HG02973 (cell line): ENCODE measurements at regions not wholly inside any gene's neighbourhood (a gene's known extent, or its start where the extent isn't known, plus 50 kb on each side); places are given as distances from the start of the nearest gene placed in this dataset.
A peak's percentile ranks its signal among the peaks of the same experiment; 100 is the strongest.

Source experiments
- ATAC-seq: cut with Tn5 transposase; IDR thresholded peaks from one replicate; pipeline ENCODE4 v1.9.1; 2021; ENCODE audit warnings: moderate library complexity; ENCODE audit not compliant: unreplicated experiment

DNA sequence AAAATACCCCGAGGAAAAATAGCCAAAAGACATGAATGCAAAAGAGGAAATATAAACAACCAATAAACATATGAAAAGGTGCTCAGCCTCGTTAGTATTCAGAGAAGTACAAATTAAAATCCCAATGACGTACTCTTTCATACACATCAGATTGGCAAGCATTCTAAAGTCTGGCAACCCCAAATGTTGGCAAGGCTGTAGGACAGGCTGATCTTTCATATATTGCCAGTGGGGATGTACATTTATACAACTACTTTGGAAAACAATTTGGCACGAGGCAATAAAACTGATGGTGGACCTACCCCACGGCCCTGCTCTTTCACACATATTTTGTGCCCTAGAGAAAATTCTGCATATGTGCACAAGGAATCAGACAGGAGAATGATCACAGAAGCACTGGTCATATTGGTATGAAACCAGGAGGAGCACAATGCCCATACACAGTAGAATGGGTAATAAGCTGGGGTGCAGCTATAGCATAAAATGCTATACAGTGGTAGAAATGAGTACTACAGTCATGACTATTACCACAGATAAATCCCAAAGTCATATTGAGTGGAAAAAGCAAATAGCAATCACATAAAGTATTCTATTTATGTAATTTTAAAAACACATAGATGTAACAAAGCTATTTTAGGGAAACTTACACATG, 176.0 kb upstream of the SLC24A5 start:
- no peak for ATAC-seq

DNA sequence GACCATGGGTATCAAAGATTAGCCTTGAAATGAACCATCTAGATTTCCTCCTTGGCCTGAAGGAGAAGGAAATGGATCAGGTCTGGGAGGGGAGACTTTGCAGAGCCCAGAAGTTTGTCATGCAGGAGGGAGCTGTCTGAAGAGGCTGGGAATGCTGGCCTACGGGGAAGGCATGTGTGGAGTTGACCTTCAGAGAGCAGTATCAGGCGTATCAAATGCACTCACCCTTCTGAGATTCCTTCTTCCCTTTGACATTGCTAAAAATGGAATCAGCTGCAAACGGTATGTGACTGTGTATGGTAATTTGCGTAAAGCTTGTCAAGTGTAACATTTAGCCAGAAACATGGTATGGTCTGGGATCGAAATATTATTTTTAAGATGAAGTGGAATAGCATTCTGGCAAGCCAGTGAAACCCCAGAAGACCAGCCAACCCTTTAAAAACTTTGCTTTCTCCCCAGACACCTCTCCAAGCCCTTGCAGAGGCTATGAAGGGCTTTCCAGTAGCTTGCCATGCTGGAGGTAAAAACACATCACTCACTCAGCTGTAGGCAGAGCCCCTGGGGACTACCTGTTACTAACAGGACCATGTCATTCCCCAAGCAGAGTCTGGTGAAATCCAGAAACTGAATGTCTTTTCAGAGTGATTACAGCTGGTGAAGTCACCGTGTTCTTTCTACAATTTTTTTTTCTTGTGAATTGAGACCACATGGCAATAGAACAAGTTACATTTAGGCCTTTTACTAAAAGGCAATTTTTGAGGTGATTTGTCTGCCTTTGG, 174.7 kb upstream of the SLC24A5 start:
- no peak for ATAC-seq

DNA sequence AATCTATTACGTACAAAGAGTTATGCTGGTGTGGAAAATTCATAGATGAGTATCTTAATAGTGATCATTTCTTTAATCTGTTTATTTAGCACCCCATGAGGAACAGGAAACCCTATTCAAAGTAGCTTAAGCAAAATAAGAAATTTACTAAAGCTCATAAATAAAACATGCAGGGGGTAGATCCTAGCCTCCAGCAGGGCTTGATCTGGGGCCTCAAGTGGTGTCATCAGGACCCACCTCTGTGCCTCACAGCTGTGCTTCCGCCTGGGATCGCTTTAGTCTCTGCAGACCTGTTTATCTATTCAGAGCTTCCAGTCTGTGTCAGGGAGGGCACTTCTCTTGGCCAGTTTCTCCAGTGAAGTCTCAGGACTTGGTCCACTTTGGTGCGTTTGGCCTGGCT, 171.0 kb upstream of the SLC24A5 start:
- no peak for ATAC-seq

DNA sequence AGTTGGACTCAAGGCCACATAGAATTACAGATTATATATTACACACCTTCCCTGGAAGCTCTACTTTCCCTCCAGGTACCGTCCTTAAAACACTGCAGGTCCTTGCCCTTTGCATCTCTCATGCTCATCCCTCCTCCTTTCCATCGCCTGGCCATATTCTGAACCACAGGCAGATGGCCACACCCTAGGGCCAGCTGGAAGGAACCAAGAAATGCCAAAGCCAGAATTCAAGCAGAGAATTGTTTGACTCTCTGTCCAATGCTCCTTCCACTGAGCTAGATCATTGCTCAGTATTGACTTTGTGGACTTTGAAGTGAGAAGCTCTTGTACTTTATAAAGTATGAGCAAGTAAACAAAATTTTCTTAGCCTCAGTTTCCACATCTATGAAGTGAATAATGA, 170.3 kb upstream of the SLC24A5 start:
- no peak for ATAC-seq

- ATAC-seq, result no peak
Measured at GRCh38 chr15:47951781-47952180, 169.0 kb upstream of the SLC24A5 start.

DNA sequence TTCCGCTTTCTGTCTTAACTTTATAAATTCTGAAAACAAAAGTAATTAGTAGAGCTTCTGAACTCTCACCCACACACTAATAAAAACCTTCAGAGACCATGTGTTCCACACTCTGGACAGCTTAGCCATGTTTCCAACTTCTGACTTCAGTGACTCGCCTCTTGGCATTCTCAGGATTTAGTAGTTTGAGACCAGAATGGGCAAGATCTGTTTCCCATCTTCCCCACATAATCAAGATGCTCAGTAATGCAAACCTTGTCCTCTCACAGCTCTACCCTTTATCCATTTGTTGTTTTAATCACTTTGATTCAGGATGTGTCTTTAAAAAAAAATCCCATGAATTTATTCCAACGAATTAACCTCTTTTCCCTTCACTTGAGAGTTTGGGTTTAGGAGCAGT, 166.6 kb upstream of the SLC24A5 start:
- no peak for ATAC-seq

GRCh38 chr15:47955021-47955420, 165.8 kb upstream of the SLC24A5 start:
- ATAC-seq, result no peak

DNA sequence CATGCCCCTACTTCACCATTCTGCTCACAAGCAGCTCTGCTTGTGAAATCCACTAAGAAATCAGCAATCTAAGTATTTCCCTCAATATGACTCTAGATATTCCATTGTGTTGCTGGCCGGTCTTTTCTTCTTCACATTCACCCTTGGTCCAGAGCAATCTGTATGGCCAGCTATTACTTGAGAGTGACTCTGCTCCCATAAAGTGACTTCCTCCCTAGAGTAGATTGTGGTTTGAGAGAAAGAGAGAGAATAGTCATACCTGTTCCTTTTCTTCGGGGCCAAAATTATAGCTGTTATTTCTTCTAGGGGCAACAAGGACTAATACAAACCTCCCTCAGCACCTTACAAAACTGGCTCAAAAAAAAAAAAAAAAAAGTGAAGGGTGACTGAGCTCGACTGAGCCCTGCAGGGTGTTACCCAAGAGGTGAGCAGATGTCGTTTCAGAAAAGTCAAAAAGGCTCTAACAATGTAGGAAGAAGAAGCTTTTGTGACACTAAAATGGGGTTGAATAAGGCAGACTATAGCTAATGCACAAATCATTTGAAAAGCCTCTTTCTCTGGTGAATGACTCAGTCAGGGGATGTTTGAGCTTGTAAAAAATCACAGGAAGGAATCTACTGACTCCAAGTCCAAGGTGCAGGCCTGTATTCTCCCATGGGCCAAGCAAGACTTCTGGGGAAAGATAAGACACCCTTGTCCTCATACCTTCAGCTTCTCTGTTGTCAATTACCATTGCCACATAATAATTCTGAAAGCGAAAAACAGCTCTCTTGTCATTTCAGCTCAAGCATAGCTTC, 161.0 kb upstream of the SLC24A5 start:
- no peak for ATAC-seq

- ATAC-seq, result peak; percentile 93
Measured at GRCh38 chr15:47961401-47962090, 159.2 kb upstream of the SLC24A5 start.

DNA sequence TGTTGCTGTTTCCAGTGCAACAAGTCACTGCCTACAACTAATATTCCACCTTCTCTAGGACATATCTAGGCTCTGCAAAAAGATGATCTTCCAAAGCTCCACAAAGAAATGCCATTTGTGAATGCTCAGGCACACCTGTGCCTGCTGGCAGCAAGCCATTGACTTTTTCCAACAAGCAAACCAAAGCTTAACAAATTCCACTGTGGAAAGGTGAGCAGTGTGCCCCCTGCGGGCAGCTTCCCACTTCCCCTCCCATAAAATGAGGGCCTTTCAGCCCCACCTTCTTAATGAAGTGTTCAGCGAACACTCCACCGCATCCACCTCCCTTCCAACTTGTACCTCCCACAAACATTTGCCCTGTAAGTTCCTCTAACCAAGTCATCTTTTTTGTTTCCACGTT, 157.5 kb upstream of the SLC24A5 start:
- ATAC-seq, result no peak

DNA sequence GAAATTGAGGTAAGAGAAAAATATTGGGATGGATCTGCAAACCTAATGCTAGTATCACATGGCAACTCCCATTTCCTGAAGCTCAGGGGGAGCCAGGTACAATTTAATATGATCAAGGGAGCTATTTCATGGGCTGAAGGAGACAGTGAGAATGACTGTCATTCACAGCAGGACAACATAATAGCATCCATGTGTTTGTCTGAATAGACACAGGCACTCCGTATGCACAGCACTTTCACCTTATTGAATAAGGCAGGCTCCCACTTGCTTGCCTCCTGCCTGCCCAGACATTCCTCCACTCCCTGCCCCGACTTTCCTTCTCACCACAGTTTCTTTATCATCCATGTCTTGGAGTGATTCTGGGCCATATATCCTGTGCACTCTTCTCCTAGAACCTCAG, 156.6 kb upstream of the SLC24A5 start:
- ATAC-seq, result no peak

DNA sequence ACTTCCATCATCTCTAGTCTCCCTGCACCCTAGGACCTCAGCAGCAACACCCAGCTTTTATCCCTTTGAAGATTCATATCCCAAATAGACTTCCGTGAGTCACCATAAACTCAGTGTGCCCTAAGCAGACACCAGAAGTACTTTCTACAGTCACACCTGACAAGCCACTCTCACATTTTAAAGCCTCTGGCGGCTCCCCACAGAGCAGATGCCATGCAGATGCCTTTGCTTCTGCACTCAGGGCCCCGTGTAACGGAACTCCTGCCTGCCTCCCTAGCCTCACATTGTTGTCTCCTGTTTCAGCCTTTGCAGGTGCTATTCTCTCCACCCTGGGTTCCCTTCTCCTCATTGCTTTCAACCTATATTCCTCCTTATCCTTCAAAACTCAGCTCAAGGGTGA, 155.5 kb upstream of the SLC24A5 start:
- ATAC-seq, result no peak

GRCh38 chr15:47968593-47968992, 152.2 kb upstream of the SLC24A5 start:
- no peak for ATAC-seq

- ATAC-seq, result no peak
Measured at GRCh38 chr15:47971637-47972036, 149.2 kb upstream of the SLC24A5 start.

DNA sequence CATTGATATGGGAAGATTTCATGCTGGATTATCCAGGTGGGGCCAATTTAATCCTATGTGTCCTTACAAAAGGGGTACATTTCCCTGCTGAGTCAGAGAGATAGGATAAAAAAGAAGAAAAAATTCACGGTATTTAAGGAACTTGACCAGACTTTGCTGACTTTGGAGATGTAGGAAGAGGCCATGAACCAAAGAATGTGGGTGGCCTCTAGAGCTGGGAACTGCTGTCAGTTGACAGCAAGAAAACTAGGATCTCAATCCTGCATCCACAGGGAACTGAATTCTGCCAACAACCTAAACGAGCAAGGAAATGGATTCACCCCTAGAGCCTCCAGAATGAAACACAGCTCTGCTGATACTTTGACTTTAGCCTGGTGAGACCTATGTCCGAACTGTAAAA, 148.1 kb upstream of the SLC24A5 start:
- ATAC-seq, result no peak

- ATAC-seq, result no peak
Measured at GRCh38 chr15:47974724-47975123, 146.1 kb upstream of the SLC24A5 start.

GRCh38 chr15:47975427-47975826, 145.4 kb upstream of the SLC24A5 start:
- ATAC-seq, result no peak

DNA sequence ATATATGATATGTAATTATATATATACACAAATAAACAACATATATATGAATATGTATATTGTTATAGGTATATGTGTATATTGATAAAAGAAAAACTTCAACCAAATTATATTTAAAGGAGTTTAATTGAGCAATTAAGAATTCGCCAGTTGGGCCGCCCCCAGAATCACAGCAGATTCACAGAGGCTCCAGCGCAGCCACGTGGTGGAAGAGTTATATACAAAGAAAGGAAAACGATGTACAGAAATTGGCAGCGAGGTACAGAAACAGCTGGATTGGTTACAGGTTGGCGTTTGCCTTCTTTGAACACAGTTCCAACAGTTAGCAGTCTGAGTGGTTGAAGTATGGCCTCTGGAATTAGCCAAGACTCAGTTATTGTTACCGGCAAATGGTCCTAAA, 137.3 kb upstream of the SLC24A5 start:
- ATAC-seq, result no peak

- no peak for ATAC-seq
Measured at GRCh38 chr15:47985568-47985967, 135.2 kb upstream of the SLC24A5 start.

- ATAC-seq, result no peak
Measured at GRCh38 chr15:47987461-47987860, 133.3 kb upstream of the SLC24A5 start.

DNA sequence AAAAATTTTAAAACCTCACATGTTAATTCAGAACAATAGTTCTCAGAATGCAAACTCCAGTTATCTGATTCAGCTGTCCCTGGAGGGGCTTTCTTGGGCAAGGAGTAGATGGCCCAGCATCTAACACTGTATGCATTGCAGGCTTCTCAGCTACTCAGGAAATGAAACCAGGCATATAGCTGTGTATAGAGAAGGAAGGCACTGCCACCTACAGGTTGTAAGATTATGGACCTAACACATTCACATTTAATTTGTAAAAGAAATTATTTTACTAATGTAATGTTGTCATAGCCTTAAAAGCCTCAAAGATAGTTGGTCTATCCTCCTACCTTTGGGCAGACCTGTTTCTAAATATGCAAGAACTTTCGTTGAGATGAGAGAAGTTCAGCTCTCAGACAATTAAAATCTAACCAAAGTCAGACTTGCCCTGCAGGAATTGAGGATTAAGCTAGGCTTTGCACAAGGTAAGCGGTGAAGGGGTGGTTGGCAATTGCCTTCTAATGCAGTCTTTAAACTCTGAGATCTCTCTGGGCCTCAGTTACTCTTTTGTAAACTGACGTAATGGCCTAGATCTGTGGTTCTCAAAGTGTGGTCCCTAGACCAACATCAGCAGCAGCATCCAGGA, 132.8 kb upstream of the SLC24A5 start:
- peak; percentile 96 for ATAC-seq
